Stromal cell of bone marrow (primary cell): ENCODE measurements at regions not wholly inside any gene's neighbourhood (a gene's known extent, or its start where the extent isn't known, plus 50 kb on each side); places are given as distances from the start of the nearest gene placed in this dataset.

Experiments
- DNase-seq: peaks from one replicate; pipeline ENCODE4 v3.0.0-alpha.2; 2012; ENCODE audit warnings: low read depth

GRCh38 chr12:42855362-42855950 lies 265.9 kb upstream of the PRICKLE1 start:
- no peak for DNase-seq

DNA sequence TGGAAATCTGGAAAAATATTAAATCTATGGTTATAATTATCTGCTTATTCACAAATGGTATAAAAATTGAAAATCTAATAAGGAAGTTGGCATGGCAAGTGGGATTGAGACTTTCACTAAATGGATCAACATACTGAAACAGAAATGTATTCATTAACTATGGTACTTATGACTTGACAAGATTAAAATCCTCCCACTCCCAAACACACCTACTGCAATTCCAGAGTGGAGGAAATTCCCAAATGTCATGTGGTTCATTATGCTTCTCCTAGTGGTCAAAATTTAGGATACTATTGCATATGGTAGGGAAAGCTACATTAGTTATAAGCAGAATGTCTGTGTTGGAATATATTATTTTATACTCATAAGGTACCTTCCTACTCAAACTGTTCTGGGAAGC lies 265.3 kb upstream of the PRICKLE1 start:
- no peak for DNase-seq

GRCh38 chr12:42854208-42854607 lies 264.7 kb upstream of the PRICKLE1 start:
- no peak for DNase-seq

GRCh38 chr12:42853370-42854140 lies 264.0 kb upstream of the PRICKLE1 start:
- DNase-seq, result no peak

DNA sequence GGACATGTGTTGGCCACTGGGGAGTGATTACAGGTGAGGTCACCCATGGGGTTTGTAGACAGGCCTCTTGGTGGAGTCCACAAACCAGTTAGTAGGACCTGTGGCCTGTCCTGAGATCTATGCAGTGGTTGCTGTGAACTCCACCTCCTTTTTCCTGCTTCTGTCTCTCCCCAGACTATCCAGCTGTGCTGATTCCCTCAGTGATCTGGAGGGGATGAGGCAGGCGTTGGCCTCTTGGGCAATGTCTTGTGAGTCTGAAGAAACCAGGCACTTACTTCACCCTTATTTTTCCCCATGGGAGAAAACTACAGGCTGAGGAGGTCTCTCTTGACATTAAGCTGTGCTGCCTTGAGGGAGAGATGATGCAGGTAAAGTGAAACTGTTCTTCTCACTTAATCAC lies 257.2 kb upstream of the PRICKLE1 start:
- DNase-seq, result no peak

DNA sequence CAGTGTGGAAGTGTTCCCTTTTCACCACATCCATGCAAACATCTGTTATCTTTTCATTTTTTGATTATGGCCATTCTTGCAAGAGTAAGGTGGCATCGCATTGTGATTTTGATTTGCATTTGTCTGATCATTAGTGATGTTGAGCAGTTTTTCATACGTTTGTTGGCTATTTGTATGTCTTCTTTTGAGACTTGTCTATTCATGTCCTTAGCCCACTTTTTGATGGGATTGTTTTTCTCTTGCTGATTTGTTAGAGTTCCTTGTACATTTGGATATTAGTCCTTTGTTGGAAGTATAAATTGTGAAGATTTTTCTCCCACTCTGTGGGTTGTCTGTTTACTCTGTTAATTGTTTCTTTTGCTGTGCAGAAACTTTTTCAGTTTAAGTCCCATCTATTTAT lies 244.5 kb upstream of the PRICKLE1 start:
- DNase-seq, result no peak

DNA sequence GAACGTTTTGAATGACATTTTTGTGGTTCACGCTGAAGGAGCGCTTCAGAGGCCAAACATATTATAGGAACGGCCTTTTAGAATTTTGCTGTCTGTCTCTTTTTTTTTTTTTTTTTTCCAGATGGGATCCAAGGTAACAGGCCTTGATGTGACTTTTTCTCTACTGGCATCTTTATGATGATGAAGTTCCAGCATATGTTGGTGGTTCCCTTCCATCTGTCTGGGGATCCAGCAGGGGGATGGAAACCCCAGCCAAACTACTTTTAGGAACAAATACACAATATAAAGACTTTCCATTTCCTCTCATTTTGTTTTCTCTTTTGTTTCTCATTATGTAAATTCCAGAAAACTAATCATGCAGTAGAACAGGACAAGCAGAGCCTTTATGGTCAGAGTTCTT lies 239.3 kb upstream of the PRICKLE1 start:
- DNase-seq, result no peak

GRCh38 chr12:42824327-42824726 lies 234.8 kb upstream of the PRICKLE1 start:
- DNase-seq, result no peak

DNA sequence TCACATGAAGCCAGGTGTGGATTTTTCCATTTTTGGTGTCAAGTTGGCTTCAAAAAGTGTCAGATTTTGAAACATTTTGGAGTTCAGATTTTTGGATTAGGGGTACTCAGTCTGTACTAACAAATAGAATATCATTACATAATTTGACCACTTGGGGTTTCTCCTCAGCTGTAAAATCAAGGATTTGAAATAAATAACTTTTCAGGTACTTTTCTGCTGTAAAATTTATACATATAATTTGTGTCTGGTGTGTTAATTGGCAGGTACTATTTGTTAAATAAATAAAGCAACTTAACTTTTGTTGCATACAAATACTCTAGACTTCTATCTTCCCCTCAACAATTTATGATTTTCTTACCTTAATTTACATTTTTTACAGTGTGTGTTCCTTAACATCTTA lies 234.1 kb upstream of the PRICKLE1 start:
- DNase-seq, result no peak

DNA sequence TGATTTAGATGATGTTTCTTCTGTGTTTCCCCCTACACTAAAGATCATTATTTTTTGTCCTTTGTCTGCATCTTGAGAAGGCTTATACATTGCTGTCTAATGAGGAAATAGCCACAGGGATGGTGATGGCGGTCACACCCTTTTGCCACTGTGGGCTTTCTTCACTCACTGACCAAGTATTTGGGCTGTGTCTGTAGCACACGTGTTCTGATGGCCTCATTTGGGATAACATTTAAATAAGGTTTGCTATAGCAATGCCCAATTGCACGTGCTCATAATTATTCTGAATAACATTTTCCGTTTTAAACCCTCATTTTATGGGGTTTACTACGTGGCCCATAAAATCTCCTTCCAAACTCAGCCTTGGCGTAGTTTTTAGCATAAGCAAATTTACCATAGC lies 230.3 kb upstream of the PRICKLE1 start:
- DNase-seq, result peak; percentile 4

DNA sequence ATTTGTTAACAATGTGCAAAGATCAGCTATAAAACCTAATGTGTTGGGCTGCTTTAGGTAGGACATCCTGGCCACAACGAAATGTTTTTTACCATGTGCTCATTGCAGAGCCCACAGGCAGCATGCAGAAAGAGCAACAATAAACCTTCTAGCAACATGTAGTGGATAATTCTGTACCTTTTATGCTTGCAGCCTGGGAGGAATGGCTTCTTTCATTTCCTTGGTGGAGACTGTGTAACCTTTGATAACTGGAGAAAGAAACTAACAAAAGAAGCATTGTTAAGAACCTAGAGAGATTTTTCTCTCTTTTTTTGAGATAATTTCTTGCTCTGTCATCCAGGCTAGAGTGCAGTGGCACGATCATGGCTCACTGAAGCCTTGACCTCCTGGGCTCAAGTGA lies 225.5 kb upstream of the PRICKLE1 start:
- DNase-seq, result no peak

- DNase-seq, result no peak
These were observed 223.3 kb upstream of the PRICKLE1 start for GRCh38 chr12:42812871-42813270.

DNA sequence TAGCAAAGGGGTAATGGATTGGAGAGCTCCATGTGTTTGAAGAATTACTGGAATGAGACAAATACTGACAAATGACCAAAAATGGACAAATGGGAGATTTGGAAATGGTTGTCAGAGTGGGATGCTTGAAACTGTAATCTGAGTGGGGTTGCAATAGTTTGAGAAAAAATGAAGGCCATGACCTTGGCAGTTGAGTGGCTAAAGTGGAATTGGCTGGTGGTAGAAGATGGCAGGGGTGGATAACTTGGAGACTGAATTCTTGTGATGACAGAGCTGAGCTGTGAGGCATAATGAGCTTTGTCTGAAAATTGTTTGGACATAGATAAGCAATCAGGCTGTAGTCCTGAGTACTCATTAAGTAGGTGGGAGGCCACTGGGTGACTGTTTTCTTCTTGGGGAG lies 222.5 kb upstream of the PRICKLE1 start:
- DNase-seq, result no peak

GRCh38 chr12:42810006-42810405 lies 220.5 kb upstream of the PRICKLE1 start:
- no peak for DNase-seq

- no peak for DNase-seq
These were observed 219.7 kb upstream of the PRICKLE1 start for GRCh38 chr12:42809226-42809625.

DNA sequence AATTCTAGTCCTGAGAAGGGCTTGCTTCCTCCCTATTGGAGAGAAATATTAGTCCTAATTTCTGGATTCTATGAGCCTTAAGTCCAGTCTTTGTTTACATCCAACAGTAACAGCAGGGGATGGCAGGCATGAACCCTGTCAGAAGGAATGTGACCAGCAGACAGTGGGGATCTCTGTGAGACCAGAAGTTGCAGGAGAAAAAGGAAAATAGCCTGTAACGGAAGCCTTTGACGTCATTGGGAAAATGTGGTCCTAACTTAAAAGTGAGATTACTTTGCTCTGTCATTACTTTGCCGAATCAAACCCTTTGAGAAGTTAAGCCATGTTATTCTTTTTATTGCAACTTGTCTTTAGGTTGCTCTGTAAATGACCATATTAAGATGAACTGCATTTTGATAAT lies 218.2 kb upstream of the PRICKLE1 start:
- DNase-seq, result no peak

GRCh38 chr12:42807251-42807650 lies 217.7 kb upstream of the PRICKLE1 start:
- no peak for DNase-seq

GRCh38 chr12:42804928-42805327 lies 215.4 kb upstream of the PRICKLE1 start:
- no peak for DNase-seq

GRCh38 chr12:42802785-42803189 lies 213.2 kb upstream of the PRICKLE1 start:
- DNase-seq, result peak; percentile 45

DNA sequence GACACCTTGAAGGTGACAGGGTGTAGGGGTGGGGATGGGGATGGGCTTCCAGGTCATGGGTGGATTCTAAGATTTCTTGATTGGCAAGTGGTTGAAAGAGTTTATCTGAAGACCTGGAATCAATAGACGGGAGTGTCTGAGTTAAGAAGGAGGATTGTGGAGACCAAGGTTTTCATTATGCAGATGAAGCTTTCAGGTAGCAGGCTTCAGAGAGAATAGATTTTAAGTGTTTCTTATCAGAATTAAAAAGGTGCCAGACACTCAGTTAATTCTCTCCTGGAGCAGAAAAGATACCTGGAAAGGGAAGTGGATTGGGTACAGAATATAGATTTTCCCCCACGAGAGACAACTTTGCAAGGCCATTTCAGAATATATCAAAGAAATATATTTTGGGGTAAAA lies 211.7 kb upstream of the PRICKLE1 start:
- no peak for DNase-seq

GRCh38 chr12:42799966-42800365 lies 210.4 kb upstream of the PRICKLE1 start:
- DNase-seq, result no peak

DNA sequence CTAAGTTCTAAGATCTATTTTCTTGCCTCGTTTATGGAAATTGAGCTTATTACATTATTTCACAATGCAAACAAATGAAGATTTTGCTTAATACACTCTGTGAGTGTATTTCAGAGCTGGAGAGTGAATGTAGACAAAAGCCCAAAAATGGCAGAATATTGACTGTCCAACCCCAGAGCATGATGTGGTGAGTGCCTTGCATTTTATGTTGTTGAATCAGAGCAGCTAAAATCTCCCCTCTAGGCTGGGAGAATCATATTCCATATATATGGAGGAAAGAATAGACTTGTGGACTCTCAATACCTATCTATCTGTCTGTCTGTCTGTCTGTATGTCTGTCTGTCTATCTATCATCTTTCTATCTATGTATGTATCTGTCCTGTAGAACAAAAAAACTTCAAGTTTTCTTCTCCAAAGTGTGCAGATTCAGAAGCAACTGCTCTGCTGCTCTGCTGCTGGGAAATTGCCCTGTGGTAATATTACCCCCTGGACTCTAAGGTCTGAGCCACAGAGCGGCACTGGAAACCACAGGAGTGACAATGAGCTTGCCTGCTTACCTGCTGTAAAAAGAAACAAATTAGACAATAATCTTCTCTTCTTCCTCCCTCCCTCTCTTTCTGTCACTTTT lies 209.4 kb upstream of the PRICKLE1 start:
- no peak for DNase-seq

GRCh38 chr12:42794806-42795205 lies 205.3 kb upstream of the PRICKLE1 start:
- DNase-seq, result no peak

DNA sequence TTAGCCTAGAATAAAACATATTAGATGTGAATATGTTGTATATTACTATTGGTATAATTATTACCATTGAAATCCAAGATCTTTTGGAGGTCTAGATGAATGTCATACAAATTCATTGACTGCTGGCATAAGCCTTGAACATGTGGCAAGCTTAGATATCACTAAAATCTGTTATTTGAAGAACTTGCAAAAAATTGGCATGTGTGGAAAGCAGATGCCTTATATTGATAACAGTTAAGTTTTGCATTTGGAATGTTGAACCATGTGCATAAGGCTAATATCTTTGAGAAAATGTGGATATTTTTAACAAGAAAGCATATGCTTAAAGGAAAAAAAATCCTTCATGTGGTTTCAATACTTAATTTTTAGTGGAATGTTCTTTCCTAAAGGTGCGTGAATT lies 203.6 kb upstream of the PRICKLE1 start:
- DNase-seq, result no peak
